ENCODE measurements at regions not wholly inside any gene's neighbourhood (a gene's known extent, or its start where the extent isn't known, plus 50 kb on each side); places are given as distances from the start of the nearest gene placed in this dataset.

DNA sequence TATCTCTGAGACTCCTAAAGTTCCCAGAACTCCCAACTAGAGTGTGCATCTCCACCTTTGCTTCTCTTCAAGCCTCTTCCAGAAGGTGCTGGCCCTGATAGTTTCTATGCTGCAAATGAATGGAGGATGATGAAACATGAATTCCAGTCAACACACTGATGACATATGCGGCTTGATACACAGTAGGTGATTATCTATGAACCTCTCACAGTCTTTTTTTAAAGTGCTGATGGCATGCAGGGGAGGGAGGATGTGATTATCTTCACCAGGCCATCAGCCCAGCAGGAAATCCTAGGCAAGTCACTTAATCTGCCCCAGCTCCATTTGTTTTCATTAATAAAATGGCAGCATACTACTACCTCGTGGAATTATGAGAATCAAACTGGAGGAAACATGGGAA, 548.5 kb downstream of the SOX6 start:
- DNase-seq (ENCODE audit: low read depth in 2 of 2) = no peak

DNA sequence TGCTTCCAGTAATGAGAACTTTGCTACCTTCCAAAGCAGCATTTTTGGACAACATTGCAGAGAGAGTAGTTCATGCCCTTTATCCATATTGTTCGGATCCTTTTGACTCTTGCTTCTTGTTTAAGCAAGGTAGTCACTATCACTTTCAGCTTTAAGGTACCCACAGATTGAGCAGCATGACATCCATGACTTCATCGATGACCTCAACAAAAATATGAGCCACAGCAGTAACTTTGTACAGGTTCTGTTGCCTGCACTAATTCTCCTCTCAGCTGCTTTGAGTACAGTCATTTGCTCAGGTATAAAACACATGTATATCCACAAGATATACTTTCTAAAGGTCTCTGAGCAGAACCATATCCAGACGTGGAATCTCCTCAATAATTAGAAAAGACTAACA, 546.3 kb downstream of the SOX6 start:
- no peak for DNase-seq (ENCODE audit: low read depth in 2 of 2)

DNA sequence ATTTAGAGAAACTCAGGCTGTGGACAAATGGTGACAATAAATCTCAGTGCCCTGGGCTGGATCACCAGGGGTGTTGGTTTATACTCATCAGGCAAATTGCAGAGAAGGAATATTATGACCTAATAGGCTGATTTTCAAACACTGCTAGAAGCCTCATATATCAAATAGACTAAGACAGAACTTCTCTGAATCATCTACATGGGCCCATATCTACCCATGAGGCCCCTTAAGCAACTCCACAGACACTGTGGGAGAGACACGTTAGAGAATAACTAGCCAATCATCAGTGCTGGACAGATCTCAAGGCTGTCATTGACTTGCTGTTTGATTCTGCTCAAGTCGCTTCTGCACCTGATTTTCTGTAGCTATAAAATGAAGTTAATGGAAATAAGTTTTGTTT, 545.8 kb downstream of the SOX6 start:
- DNase-seq (ENCODE audit: low read depth in 2 of 2) = no peak

DNA sequence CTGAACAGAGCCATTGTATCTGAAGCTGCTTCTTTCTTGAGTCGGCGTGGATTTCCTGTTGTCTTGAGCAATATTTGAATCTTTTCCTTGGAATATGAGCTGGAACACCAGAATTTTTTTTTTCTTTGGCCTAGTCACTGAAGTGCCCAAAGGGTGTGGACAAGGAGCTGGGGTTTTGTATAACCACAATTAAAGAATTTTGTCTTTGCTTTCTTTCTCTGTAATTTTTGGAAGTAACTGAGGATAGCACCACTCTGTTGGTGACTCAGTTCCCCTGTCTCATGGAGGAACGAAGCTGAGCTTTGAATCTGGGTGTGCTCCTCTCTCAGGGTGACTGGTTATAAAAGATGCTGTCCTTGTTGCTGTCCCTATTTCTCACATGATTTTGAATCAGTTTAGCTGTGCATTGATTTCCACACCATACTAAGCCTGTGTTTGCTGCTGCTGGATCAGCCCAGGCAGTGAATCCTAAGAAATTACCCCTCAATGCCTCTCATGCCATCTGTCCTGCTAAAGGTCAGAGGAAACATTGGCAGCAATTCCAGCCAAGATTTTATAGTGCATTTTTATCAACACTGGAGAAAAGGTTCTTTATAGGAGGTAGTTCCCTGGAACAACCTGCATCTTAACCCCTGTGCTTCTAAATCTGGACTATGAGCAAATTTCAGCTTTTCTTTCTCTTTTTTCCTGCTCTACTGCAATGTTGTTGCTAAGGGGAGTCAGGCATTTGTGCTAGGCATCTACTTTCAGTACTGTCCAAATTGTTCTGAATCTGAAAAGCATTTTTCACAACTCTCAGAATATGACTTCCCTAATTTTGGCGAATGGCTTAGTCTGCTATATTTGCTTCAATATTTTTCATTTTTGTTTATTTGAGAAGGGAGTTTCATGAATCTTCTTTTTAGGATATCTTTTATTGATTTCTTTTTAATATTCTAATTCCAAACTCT, 540.8 kb downstream of the SOX6 start:
- no peak for DNase-seq (ENCODE audit: low read depth in 2 of 2)

DNA sequence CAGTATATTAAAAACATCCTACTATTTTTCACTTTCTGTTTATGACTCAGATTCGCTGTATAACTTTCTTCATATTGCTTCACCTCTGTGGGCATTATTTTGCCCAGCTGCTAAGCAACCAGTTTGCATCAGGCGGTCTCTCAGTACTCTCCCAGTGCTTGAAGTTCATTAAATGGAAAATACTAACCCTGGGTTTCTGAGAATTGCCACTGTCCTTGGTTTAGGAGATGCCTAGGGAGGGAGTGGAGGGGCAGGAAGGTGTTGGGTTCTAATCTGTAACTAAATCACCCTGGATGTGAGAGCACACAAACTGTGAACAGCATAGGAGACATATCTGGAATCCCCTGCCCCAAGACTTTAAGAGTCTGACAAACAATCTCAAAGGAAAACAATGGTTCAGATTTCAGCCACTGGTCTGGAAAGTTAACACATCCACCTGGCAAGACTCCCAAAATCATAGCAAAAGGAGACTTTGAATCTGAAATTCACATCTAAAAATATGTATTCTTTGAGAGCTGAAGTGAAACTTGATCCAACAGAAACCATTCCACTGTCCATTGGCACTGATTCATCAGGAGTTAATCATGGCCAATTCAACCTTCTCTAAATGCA, 540.0 kb downstream of the SOX6 start:
- no peak for DNase-seq (ENCODE audit: low read depth in 2 of 2)

DNA sequence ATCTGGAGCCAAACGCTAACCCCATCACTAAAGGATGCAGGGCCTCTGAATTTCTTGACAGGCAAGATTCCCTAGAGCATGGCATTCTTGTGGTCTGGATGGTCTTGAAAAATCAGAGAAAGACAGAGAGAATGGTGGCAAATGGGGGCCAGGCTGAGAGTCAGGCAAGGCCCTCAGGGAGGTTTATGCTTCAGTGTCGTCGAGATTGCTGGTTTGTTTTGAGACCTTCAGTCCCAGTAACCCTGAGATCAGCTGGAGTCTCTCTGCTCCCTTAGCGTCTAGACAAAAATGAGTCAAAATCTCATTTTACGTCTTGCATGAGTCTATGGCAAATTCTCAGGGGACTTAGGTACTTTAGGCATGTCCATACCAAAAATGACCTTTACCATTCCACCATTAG, 539.3 kb downstream of the SOX6 start:
- DNase-seq (ENCODE audit: low read depth in 2 of 2) = no peak

DNA sequence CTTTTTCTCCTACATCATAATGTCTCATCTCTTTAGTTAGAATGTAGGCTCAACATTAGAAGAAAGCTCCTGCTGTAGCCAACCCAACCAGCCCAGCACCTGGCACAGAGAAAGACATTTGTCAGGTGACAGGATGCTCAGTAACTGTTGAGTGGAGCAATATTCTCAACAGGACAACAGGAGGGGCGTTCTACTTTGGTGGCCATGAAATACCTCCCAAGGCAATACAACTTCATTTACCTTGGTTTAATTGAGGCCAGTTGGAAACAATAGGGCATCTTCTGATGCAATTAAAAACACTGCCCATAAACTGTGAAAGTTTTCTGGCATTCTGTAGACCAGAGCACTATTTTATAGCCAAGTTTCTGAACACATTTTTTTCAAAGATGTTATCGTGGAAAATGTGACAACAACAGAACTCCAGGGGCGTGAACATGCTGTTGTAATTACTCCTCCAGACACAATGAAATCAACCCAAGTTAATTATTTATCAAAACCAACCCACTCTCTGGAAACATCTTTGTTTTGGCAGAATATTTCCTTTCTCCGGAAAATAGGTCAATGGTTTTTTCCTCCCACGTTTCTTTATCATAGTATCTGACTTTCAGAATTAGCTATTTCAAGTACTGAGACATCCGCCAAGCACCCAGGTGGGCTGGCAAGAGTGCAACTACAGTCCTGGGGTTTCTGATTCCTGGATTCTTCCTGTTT, 538.1 kb downstream of the SOX6 start:
- no peak for DNase-seq (ENCODE audit: low read depth in 2 of 2)

DNA sequence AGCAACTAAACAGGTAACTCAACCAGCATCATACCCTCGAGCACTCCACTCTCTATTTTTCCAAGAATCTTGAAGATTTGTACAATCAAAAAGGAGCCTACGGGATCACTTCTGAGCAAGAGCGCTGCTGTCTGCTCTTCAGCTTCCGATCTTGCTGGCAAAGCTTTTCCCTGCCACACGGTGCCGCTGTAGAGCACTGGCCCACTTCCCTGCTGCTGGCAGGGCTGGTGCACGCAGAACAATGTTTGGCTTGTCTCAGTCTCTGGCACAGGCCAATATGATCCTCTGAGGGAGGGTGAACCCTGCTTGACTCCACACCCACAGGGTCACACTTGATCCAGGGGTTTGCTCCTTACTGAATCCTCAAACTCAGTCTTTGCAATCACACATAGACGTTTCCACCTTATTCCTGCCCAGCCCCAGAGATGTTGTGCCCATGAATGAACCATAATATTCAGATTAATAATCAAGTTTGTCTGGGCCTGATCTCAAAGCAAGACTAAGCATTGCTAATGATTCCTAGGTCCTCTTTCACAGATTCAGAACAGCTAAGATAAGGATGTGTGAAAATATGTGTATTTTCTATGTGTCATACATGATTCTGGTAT, 536.6 kb downstream of the SOX6 start:
- DNase-seq (ENCODE audit: low read depth in 2 of 2) = no peak

DNA sequence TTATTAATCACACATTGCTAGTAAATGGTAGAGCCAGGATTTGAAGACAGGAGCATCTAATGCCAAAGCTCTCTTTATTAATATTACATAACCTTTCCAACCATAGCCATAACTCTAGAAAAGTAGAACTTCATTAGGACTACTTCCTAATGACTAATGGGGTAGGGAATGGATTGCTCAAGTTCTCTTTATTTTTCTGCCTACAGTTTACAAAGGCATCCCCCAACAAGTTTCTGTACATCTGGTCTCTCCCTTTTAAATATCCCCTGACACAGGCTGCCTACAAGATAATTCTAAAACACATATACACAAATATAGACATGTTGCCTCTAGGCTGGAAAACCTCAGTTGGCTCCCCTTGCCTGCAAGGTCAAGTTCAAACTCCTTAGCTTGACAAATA, 534.9 kb downstream of the SOX6 start:
- DNase-seq (ENCODE audit: low read depth in 2 of 2) = no peak

DNA sequence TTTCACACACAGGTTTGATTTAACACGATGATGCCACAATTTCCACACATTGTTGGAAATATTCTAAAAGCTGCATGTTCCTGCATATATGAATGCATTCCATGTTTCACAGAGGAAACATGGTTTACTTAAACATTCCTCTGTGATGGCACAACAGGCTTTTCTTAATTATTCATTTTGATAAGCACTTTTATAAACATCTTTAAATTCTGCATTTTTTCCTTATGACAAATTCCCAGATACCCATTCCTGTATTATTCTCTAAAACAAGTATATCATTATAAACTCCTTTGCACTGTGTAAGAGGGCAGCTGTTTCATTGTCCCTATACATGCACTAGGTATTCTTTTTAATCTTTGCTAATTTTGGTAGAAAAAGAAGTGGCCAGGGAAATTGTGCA, 532.3 kb downstream of the SOX6 start:
- DNase-seq (ENCODE audit: low read depth in 2 of 2) = no peak

DNA sequence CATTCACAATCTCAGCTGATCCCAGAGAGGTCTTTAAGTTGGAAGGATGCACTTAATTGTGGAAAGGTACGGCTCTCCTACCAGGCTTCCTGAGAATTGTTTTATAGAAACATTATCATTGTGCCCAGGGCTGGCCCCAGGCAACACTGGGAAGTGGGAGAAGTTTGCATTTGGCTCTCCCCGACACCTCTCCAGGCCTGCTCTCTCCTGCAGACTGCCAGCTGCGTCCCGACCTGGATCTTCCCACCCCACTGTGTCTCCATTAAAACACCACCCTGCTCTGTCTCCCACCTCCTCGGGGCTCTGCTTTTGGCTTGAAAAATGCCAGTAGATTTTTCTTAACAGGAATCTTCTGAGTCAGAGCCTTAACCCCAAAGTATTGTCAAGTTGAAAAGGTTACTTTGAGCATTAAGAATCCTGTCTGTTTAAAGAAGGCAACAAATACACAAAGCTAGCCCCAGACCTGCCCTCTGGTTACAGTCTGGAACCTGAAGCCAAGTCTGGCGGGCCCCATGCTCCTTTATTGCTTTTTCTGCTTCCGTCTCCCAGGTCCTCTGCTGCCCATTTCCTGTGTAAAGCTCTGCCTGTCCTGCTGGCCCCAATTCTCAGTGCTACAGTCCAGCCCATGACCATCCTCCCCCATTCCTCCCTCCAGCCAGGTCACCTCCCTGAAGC, 530.2 kb downstream of the SOX6 start:
- DNase-seq (ENCODE audit: low read depth in 2 of 2) = no peak

DNA sequence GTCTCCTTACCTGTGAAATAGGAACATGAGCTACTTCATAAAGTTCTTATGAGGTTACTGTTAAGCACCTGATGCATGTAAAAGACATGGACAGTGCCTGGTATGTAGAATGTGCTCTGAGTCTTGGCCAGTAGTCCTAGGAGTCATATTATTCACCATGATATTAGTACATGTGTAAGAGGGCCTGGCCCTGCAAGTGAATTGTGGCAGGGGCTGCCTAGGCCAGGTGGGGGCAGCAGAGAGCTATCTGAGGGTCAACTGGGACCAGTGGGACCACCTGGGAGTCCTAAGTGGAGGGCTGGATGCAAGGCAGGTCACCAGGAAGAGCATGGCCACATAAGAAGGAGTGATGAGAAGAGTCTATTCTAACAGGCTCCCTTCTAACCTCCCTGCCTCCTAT, 529.5 kb downstream of the SOX6 start:
- DNase-seq (ENCODE audit: low read depth in 2 of 2) = no peak

DNA sequence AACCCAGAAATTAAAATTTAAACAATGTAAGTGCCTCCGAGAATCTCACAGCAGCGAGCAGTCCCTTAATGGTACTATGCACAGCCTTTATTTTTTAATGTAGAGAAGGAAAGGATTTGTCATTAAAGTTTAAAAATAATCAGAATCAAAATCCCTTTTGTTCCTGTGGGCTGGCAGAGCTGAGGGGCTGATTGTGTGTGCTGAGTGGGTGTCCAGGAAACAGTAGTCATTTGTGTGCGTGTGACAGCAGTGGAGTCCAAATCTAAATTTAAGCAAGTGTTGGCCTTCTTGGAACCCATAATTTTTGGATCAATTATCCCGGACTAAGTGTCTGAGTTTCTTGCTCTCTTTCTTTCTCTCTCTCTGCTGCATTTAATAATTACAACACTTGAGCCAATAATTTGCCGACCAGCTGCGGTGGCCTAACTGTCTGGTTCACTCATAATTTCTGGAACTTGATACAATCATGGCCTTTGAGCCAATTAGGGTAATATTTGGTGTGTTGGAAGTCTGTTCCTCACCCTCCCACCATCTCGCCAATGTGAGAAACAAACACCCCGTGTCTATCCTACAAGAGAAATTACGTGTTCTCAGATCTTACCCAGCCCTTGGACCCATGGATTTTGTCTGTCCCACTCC, 528.0 kb downstream of the SOX6 start:
- DNase-seq (ENCODE audit: low read depth in 2 of 2) = no peak

DNA sequence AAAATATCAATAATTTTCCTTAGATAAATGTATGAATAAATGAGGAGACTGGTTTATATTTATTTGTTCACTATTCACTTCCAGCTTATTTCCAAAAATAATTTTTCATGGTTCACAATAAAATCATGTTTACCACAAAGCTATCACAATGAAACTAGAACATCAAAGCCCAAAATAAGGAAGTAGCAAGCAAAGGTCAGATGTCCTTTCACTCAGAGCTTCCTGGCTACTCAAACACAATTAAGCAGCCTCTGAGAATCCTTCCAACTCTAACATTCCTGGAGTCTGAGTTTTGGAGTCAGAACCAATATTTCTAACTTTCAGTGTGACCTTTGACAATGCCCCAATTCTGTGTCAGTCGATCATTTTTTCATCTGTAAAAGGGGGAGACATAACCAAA, 527.0 kb downstream of the SOX6 start:
- DNase-seq (ENCODE audit: low read depth in 2 of 2) = no peak

DNA sequence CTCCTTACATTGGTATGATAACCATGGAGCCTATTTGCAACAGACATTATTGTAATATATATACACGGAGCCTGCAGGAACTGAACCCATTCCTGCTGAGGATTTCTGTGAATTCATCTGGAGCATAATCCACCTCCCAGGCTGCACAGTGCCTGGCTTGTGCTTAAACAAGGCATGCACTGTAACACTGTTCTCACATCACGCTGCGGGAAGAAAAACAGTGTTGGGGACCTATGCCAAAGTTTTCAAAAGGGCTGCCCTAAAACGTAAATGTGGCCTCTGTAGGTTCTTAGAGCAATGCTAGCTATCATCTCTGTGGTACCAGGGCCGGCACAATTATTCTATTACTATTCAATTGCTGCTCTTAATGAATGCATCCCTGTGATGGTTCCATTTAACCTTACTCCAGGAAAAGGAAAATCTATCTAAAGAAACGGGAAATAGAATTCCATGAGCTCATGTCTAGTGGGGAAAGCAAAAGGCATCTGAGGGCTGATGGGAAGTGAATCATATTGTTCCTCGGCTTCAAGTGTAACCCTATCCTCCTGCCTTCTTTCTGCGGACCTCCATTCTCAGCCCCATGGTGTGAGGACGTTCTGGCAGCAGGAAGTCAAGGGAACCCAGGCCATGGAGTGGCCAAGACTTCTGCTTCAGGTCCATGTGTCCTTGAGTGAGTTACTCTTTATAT, 525.5 kb downstream of the SOX6 start:
- no peak for DNase-seq (ENCODE audit: low read depth in 2 of 2)

DNA sequence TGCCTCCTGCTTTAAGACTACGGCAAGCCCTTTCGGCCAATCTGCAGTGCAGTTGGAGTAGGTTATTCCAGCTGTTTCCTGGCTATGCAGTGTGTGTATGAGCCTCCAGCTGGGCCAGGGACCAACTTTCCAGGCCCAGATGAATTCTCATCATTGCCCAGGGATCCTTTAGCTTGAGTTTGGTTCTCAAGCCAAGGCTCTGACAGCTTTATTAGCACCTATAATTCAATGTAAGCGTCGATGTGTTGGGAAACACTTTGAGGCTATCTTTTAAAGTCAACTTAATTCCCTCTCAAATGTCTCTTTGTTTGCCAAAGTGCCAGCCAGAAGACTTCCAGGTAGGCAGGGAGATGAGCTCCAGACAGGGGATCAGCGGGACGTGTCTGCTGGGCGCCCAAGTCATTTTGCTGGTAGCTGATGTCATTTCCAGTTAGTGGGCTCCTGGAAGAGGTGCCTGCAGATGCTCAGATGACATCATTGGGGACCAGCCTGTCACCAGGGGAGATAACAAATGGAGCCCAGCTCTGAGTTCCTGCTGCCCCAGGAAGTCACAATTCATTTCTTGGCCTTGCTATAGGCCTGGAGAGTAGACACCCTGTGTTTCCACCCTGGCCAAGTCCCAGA, 520.4 kb downstream of the SOX6 start:
- DNase-seq (ENCODE audit: low read depth in 2 of 2) = no peak

DNA sequence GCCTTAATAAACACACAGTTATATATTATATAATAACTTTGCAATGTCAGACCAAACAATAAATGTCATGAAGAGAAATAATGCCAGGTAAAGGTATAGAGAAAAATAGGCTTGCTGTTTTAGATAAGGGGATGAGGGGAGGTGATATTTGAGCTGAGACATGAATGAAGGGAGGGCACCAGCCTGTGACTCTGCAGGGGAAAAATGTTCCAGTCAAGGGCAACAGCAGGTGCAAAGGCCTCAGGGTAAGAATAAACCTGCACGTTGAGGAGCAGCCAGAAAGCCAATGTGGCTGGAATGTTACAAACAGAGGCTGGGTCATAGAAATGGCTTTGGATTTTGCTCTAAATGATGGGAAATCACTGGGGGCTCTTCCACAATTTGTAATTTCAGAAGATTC, 519.6 kb downstream of the SOX6 start:
- no peak for DNase-seq (ENCODE audit: low read depth in 2 of 2)

DNA sequence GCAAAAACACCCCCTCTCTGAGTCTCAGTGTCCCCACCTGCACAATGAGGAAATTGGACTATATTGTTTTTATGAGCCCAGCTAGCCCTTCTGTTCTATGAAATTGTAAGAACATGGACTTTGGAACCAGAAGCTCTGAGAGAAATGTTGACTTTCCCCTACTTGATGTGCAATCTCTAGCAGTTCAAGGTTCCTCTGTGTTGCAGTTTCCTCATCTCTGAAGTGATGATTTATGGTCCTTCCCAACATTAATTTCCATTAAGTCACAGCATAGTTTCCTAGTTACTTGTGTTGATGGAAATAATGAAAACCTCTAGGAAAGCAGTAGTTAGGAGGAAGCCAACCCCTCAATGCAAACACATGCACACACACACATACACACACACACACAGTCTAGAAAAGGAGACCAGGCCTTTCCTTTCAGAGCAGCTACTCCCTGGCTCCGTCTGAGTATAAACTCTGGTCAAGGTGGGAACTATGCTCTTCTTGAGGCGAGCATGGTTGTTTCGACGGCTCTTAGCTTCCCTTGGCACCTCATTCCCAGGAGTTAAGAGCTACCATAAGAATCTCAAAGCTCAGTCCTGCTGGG, 518.4 kb downstream of the SOX6 start:
- DNase-seq (ENCODE audit: low read depth in 2 of 2) = no peak

DNA sequence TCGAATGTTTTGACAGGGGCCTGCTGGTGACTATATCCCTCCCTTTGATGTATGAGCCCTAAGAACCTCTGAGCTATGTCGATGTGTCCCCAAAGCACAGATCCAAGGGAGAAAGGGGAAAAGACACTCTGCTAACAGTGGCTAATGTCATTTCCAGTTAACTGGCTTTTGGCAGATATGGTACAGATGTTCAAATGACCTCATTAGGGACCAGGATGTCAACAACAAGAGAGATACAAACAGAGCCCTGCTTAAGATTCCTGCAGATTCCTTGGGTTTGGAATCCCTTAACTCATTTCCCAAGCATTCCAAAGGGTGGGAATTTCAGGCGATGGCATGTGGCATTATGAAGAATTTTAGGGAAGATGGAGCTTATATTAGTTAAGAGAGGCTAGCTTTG, 517.3 kb downstream of the SOX6 start:
- DNase-seq (ENCODE audit: low read depth in 2 of 2) = no peak

DNA sequence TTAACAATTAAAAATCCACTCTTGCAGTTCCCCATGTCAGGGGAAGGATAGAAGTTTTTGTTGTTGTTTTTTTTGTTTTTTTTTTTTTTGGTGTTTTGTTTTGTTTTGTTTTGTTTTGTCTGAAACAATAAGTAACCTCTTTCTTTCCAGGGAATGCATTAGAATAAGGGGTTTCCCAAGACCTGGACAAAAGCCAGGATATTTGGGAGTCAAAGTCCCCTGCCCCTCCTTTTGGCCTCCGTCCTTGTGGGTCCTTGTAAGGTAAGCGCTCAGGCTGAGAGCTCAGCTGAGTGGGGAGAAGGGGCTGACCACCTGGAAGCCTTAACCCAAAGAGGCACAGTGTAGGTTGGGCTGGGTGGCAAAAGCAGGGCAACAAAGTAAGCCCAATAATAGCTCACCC, 515.4 kb downstream of the SOX6 start:
- DNase-seq (ENCODE audit: low read depth in 2 of 2) = no peak
